M059J (cell line): ENCODE measurements at regions not wholly inside any gene's neighbourhood (a gene's known extent, or its start where the extent isn't known, plus 50 kb on each side); places are given as distances from the start of the nearest gene placed in this dataset.
A peak's percentile ranks its signal among the peaks of the same experiment; 100 is the strongest.
"Not testable (repeated sequence)": the region's sequence is repeated elsewhere in the genome, so short reads cannot be mapped to it uniquely, and the experiment has no call there.

Experiments
- DNase-seq: peaks from one replicate; pipeline ENCODE4 v3.0.0-alpha.2; 2012; ENCODE audit warnings: low read depth

DNA sequence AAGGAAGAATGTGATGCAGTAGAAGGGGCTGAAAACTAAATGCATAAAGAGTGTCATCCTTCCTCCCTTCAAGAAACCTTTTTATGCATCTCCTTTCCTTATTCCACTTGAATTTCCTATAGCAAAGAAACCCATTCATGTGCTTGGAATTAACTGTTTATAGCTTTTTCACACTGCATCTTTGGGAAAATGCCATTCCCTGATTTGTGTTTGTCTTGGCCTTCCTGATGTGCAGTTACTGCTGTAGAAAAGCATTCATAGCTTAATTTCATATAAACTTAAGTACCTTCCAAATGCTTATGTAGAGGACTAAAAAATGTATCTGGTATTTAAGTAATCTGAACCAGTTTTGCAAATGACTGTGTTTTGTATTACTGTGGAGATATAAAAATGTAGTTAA is 61.8 kb downstream of the SDR9C7 start:
- DNase-seq: no peak

DNA sequence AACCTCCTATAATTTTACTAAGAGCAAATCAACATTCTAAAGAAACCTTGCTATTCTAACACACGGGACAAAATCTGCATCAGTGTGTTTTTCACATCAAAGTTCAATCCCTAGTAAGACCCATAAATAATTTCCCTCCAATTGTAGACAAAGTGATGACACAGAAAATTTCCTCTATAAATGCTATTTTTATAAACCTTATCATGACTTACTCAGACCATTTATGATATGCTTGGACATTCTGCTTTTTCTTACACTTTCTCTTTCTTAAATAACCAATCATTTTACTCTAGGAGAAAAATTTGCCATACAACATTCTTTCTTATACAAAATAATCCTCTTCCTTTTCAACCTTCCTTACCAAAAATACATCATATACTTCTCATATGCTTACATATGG is 67.0 kb downstream of the SDR9C7 start:
- DNase-seq: peak; percentile 5

DNA sequence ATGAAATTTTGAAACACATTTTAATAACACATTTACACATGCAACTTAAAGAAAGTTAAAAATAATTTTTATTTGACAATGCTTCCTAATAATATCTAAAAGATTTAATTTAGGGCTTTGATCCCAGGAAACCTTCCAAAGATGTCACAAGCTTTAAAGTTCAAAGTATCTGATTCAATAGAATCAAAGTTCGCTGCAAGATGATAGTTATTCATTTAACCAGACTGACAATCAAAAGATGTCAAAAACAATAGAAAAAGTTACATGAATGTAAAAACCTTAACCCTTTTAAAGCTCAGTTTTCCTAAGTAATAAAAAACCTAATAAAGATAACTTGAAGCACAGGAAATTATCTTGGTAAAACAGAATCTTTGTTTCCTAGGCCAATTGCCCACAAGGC is 67.7 kb downstream of the SDR9C7 start:
- no peak for DNase-seq

DNA sequence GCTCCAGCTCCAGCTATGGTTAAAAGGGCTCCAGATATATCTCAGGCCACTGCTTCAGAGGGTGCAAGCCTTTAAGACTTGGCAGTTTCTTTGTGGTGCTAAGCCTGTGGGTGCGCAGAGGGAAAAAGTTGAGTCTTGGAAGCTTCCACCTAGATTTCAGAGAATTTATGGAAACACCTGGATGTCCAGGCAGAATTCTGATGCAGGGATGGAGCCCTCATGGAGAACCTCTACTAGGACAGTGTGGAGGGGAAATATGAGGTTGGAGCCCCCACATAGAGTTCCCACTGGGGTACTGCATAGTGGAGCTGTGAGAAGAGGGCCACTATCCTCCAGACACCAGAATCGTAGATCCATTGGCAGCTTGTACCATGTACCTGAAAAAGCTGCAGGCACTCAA is 69.9 kb downstream of the SDR9C7 start:
- no peak for DNase-seq

DNA sequence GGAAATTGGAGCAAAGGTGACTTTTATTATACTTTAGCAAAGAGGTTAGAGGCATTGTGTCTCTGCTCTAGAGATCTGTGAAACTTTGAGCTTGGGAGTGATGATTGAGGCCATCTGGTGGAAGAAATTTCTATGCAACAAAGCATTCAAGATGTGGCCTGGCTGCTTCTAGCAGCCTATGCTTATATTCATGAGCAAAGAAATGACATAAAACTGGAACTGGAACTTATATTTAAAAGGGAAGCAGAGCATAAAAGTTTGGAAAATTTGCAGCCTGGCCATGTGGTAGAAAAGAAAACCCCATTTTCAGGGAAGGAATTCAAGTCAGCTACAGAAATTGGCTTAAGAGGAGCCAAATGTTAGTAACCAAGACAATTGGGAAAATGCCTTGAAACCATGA is 70.4 kb downstream of the SDR9C7 start:
- DNase-seq: no peak

DNA sequence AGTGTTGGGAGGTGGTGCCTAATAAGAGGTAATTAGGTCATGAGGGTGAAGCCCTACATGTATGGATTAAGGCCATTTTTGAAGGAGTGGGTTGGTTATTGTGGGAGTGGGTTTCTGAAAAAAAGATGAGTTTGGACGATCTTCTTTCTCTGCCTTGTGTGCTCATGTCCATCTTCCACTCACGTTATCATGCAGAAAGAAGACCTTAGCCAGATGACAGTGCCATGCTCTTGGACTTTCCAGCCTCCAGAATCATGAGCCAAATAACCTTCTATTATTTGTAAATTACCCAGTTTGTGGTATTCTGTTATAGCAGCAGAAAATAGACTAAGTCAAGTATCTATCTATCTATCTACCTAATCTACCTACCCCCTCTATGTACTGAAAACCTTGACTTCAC is 71.9 kb downstream of the SDR9C7 start:
- DNase-seq: no peak

DNA sequence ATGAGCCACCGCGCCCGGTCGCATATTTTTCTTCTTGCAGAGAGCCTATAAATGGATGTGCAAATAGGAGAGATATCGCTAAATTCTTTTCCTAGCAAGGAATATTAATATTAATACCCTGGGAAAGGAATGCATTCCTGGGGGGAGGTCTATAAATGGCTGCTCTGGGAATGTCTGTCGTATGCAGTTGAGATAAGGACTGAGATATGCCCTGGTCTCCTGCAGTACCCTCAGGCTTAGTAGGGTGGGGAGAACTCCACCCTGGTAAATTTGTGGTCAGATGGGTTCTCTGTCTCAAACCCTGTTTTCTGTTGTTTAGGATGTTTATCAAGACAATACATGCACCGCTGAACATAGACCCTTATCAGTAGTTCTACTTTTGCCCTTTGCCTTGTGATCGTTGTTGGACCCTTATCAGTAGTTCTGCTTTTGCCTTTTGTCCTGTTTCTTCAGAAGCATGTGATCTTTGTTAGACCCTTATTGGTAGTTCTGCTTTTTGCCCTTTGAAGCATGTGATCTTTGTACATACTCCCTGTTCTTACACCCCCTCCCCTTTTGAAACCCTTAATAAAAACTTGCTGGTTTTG is 80.7 kb downstream of the SDR9C7 start:
- DNase-seq: not testable (repeated sequence)

DNA sequence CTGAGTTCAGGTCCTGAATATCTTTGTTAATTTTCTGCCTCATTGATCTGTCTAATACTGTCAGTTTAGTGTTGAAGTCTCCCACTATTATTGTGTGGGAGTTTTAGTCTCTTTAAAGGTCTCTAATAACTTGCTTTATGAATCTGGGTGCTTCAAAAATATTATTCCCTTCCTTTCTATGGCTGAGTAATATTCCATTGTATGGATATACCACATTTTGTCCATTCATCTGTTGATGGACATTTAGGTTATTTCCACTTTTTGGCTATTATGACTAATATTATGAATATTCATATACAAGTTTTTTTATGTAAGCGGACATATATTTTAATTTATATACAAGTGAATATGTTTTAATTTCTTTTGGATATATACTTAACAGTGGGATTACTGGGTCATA is 82.7 kb downstream of the SDR9C7 start:
- DNase-seq: no peak

DNA sequence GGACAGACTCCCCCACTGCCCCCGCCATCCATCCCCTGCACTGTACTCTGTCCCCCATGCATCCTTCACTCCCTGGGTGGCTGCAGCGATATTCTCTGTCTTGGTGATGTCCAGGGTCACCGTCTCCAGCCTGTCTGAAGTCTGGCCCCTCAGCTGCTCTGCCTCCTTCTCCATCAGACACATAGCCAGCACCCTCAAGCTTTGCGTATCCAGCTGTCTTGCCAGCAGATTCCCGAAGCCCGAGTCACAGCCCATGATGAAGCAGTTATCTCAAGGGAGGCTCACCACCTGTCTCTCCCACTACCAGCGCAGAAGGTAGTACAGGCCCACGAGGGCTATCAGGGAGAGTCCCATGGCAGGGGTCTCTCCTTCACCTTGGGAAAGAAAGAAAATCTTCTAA is 77.8 kb downstream of the HSD17B6 start:
- DNase-seq: peak; percentile 63

DNA sequence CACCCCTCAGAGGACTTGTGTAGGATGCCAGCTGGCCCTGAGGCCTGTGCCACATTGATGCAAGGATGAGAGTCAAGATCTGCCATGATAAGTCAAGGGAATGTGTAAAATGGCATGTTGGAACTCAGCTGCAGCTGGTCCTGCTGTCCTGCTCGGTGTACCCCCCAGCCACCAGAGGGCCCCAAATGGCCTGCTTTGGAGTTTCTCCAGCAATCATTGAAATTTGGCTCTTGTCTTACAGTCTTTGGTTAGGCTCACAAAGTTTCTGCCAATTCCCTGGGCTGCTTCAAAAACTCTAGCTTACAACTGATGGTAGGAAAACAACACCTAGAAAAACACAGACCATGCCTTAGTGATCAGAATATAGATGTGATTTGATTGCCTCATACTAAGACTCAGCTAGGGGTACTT is 76.8 kb downstream of the HSD17B6 start:
- peak; percentile 66 for DNase-seq

DNA sequence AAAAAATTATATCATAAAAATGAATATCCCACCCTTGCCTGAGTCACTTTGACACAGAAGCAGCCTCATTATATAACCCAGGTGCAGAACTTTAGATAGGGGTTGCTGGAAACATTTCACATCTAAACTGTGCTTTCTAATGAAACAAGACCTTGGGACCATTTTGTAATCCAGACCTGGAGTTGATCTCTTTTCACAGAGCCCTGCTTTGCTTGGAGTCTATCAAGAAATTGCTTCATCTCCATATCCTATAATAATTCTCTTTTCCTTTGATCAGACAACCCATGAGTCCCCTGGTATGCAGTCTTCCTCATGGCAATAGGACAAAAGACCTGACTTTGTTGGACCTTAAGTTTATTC is 76.3 kb downstream of the HSD17B6 start:
- no peak for DNase-seq

DNA sequence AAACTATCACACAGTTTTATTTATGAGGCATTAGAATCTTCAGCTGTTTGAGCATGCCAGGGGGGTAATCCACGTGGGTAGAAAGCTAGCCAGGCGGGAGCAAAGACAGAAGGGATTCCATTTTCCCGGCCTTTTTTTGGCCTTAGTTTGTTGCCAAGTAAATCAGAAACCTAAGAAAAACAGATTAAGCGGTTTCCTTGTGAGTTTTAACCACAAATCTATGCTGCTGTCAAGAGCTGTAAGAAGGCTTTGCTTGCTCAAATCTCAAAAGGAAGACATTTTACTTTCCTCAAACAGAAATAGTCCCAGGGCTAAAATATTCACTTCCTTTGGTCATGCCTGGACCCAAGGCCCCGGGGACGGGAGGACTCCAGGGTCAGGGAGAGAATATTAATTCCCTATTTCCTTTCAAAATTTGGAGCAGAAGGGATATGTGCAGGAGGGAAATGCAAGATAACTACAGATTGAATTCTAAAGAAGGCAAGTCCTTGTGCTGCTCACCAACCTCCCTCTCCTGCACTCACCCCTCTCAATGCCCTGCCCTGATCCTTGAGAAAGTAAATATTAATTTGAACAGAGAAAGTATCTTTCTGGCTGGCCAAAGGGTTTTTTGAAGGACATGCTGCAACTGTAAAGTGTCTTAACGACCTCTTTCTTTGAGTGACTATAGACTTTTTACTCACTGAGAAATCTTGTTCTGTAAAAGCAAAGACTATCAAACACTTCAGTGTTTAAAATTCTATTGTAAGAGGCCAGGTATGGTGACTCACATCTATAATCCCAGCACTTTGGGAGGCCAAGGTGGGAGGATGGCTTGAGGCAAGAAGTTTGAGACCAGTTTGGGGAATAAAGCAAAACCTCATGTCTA is 75.7 kb downstream of the HSD17B6 start:
- peak; percentile 61 for DNase-seq
